SK-N-SH (cell line): ENCODE measurements at regions not wholly inside any gene's neighbourhood (a gene's known extent, or its start where the extent isn't known, plus 50 kb on each side); places are given as distances from the start of the nearest gene placed in this dataset.

Experiments
- CTCF ChIA-PET: fragments of 300-600, 350-600 bp; formaldehyde crosslinking; extraction: SDS; loops from one replicate; lab custom pipeline; 2021; lab: Yijun Ruan, JAX
- POLR2A ChIA-PET: fragments of 350-600 bp; sonication (Branson Sonifier 250); formaldehyde crosslinking; extraction: SDS; loops from one replicate; lab custom pipeline; 2020; ENCODE audit warnings: antibody characterized with exemption, inconsistent platforms; lab: Yijun Ruan, JAX
- DNase-seq: peaks from one replicate; pipeline ENCODE4 v3.0.0; 2012
- H2AFZ ChIP-seq: fragments of 200-600 bp; sonication (generic); 2 replicates; pipeline ENCODE4 v1.8.1; 2016; ENCODE audit warnings: antibody characterized with exemption, mild to moderate bottlenecking, low read depth
- H3F3A ChIP-seq: fragments of 200-600 bp; sonication (generic); replicated peaks from 2 replicates; pipeline ENCODE3; 2016; ENCODE audit warnings: antibody characterized with exemption, mild to moderate bottlenecking; ENCODE audit not compliant: insufficient read depth
- H3K27ac ChIP-seq, 2 experiments: fragments of 200-500 bp in 1 of 2; fragments of 200-600 bp in 1 of 2; sonication (Bioruptor generic) in 1 of 2; sonication (generic), shearing (Covaris generic) in 1 of 2; 2 replicates each; pipeline versions ENCODE4 v1.5.1 to v1.6.1; 2014 to 2016; ENCODE audit warnings: low read depth in 2 of 2, inconsistent platforms in 1 of 2, low read length in 1 of 2, mild to moderate bottlenecking in 1 of 2, mixed read lengths in 1 of 2
- H3K27me3 ChIP-seq: fragments of 200-600 bp; sonication (generic), shearing (Covaris generic); 2 replicates; pipeline ENCODE4 v1.6.1; 2016; ENCODE audit warnings: mixed run types; ENCODE audit not compliant: insufficient read depth
- H3K36me3 ChIP-seq, 2 experiments: fragments of 200-500 bp in 1 of 2; fragments of 200-600 bp in 1 of 2; sonication (Bioruptor generic) in 1 of 2; sonication (generic) in 1 of 2; replicated peaks in 1 of 2; 2 replicates each; pipeline versions ENCODE3 to v1.5.1; 2014 to 2016; ENCODE audit warnings: low read length in 1 of 2, mild to moderate bottlenecking in 1 of 2; ENCODE audit not compliant: insufficient read depth in 2 of 2, control insufficient read depth in 1 of 2
- H3K4me1 ChIP-seq, 2 experiments: fragments of 200-500 bp in 1 of 2; fragments of 200-600 bp in 1 of 2; sonication (Bioruptor generic) in 1 of 2; sonication (generic), shearing (Covaris generic) in 1 of 2; 2 replicates each; pipeline versions ENCODE4 v1.5.1 to v1.6.1; 2014 to 2016; ENCODE audit warnings: low read depth in 1 of 2, low read length in 1 of 2, mixed run types in 1 of 2; ENCODE audit not compliant: insufficient read depth in 2 of 2, control insufficient read depth in 1 of 2
- H3K4me2 ChIP-seq: fragments of 200-600 bp; sonication (generic), shearing (Covaris generic); 2 replicates; pipeline ENCODE4 v1.6.1; 2017; ENCODE audit warnings: mixed run types
- H3K4me3 ChIP-seq, 2 experiments: fragments of 200-500 bp in 1 of 2; fragments of 200-600 bp in 1 of 2; sonication (Bioruptor generic) in 1 of 2; sonication (generic), shearing (Covaris generic) in 1 of 2; 2 replicates each; pipeline versions ENCODE4 v1.5.1 to v1.8.1; 2014 to 2016; ENCODE audit warnings: low read depth in 2 of 2, inconsistent platforms in 1 of 2, low read length in 1 of 2, mild to moderate bottlenecking in 1 of 2, mixed read lengths in 1 of 2, moderate library complexity in 1 of 2
- H3K79me2 ChIP-seq: fragments of 200-600 bp; sonication (generic); 2 replicates; pipeline ENCODE4 v1.8.1; 2017; ENCODE audit warnings: mild to moderate bottlenecking; ENCODE audit not compliant: insufficient read depth
- H3K9ac ChIP-seq: fragments of 200-600 bp; sonication (generic); 2 replicates; pipeline ENCODE4 v1.6.1; 2017; ENCODE audit warnings: mixed run types
- H3K9me2 ChIP-seq: fragments of 200-600 bp; sonication (generic); 2 replicates; pipeline ENCODE4 v1.6.1; 2017; ENCODE audit warnings: mixed run types
- H3K9me3 ChIP-seq: fragments of 200-600 bp; sonication (generic); 2 replicates; pipeline ENCODE4 v1.6.1; 2017; ENCODE audit warnings: mixed run types, mild to moderate bottlenecking, moderate library complexity
- H4K20me1 ChIP-seq: fragments of 200-600 bp; sonication (generic); 2 replicates; pipeline ENCODE4 v1.6.1; 2017; ENCODE audit warnings: mild to moderate bottlenecking, mixed run types; ENCODE audit not compliant: insufficient read depth
- CHD2 ChIP-seq: fragments of 150-350 bp; IDR thresholded peaks from 2 replicates; pipeline ENCODE4 v1.6.1; 2018; ENCODE audit warnings: low read length; ENCODE audit not compliant: partially characterized antibody
- ELF1 ChIP-seq: IDR thresholded peaks from 2 replicates; pipeline ENCODE4 v1.4.0; 2012
- EP300 ChIP-seq, 2 experiments: IDR thresholded peaks; 2 replicates each; pipeline versions ENCODE4 v1.4.0 to v1.6.1; 2012; ENCODE audit warnings: borderline replicate concordance in 1 of 2, low read depth in 1 of 2, low read length in 1 of 2
- EZH2phosphoT487 ChIP-seq: fragments of 200-600 bp; sonication (generic); IDR thresholded peaks from 2 replicates; pipeline ENCODE4 v1.6.1; 2017; ENCODE audit warnings: low read depth, mixed run types, mild to moderate bottlenecking, antibody characterized with exemption, moderate library complexity, borderline replicate concordance
- GABPA ChIP-seq: IDR thresholded peaks from 2 replicates; pipeline ENCODE4 v1.4.0; 2012; ENCODE audit warnings: low read depth, mild to moderate bottlenecking
- GATA2 ChIP-seq: sonication (generic); formaldehyde crosslinking; IDR thresholded peaks from 2 replicates; pipeline ENCODE4 v1.5.0; 2020; ENCODE audit warnings: mild to moderate bottlenecking, missing genetic modification reagents
- JUND ChIP-seq: IDR thresholded peaks from 2 replicates; pipeline ENCODE4 v1.4.0; 2012
- MEF2A ChIP-seq: IDR thresholded peaks from 2 replicates; pipeline ENCODE4 v1.4.0; 2012; ENCODE audit warnings: low read depth, borderline replicate concordance
- NRF1 ChIP-seq: IDR thresholded peaks from 2 replicates; pipeline ENCODE4 v1.6.1; 2012; ENCODE audit warnings: low read depth, mild to moderate bottlenecking, low read length
- RAD21 ChIP-seq: IDR thresholded peaks from 2 replicates; pipeline ENCODE4 v1.6.1; 2012; ENCODE audit warnings: mild to moderate bottlenecking, low read length
- RCOR1 ChIP-seq: fragments of 150-350 bp; IDR thresholded peaks from 2 replicates; pipeline ENCODE4 v1.6.1; 2017; ENCODE audit warnings: antibody characterized with exemption, low read length
- RXRA ChIP-seq: IDR thresholded peaks from 2 replicates; pipeline ENCODE4 v1.4.0; 2012; ENCODE audit warnings: low read depth, mild to moderate bottlenecking, borderline replicate concordance
- SMC3 ChIP-seq: IDR thresholded peaks from 2 replicates; pipeline ENCODE4 v1.6.1; 2012; ENCODE audit warnings: low read depth, low read length, improper control_type of control experiment
- ZBTB33 ChIP-seq: IDR thresholded peaks from 2 replicates; pipeline ENCODE4 v1.4.0; 2012; ENCODE audit warnings: low read depth, borderline replicate concordance
- WGBS: methylation state at CpG from one replicate; pipeline ENCODE4 v1.1.6; 2017; ENCODE audit warnings: low lambda C conversion rate; 5-methylcytosine and 5-hydroxymethylcytosine counted together
- TF ChIP-seq, protein P1 (sequence below): IDR thresholded peaks from 2 replicates; pipeline ENCODE4 v1.4.0; 2012; ENCODE audit warnings: low read depth, borderline replicate concordance
- TF ChIP-seq, protein P2 (sequence below): fragments of 150-350 bp; IDR thresholded peaks from 2 replicates; pipeline ENCODE4 v1.6.1; 2017; ENCODE audit warnings: antibody characterized with exemption, low read length, low read depth, borderline replicate concordance
- TF ChIP-seq, protein P3 (sequence below): IDR thresholded peaks from 2 replicates; pipeline ENCODE4; 2012

GRCh38 chr18:73552171-73552570 is 595.5 kb downstream of the FBXO15 start:
- Histone ChIP-seq H3K9ac (no peak overlapping the region), H3K9me3 (no peaks in the 10 kb centered on the region), H3K9me2 (no peaks in the 10 kb centered on the region), H2AFZ (no peak overlapping the region), H3K27me3 (no peaks in the 10 kb centered on the region), H3K4me2 (no peak overlapping the region), H3K36me3 (no peaks in the 10 kb centered on the region), H3K79me2 (no peaks in the 10 kb centered on the region), H3K27ac (no peak overlapping the region)
- WGBS: 31% methylated on average over 5 of the region's 5 CpGs
- CTCF ChIA-PET: interaction anchor here (0.7 kb wide), 1 partner anchor 570 kb away, joined by 3 read pairs; no protein-coding TSS in a partner anchor
- TF ChIP-seq ELF1 (no peak), GATA2 (CRISPR knock-in tag) (no peak), RAD21 (no peak), SMC3 (no peak), ZBTB33 (no peak), MEF2A (no peak), JUND (no peak), NRF1 (no peak), CHD2 (no peak), EP300 (IDR thresholded peaks at IDR 0.05; ENCODE audit: borderline replicate concordance in 1 of 2, low read depth in 1 of 2, low read length in 1 of 2) (no peak)
- TF ChIP-seq, protein P1, sequence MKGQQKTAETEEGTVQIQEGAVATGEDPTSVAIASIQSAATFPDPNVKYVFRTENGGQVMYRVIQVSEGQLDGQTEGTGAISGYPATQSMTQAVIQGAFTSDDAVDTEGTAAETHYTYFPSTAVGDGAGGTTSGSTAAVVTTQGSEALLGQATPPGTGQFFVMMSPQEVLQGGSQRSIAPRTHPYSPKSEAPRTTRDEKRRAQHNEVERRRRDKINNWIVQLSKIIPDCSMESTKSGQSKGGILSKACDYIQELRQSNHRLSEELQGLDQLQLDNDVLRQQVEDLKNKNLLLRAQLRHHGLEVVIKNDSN: no peak
- TF ChIP-seq, protein P2, sequence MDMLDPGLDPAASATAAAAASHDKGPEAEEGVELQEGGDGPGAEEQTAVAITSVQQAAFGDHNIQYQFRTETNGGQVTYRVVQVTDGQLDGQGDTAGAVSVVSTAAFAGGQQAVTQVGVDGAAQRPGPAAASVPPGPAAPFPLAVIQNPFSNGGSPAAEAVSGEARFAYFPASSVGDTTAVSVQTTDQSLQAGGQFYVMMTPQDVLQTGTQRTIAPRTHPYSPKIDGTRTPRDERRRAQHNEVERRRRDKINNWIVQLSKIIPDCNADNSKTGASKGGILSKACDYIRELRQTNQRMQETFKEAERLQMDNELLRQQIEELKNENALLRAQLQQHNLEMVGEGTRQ: no peak
- TF ChIP-seq, protein P3, sequence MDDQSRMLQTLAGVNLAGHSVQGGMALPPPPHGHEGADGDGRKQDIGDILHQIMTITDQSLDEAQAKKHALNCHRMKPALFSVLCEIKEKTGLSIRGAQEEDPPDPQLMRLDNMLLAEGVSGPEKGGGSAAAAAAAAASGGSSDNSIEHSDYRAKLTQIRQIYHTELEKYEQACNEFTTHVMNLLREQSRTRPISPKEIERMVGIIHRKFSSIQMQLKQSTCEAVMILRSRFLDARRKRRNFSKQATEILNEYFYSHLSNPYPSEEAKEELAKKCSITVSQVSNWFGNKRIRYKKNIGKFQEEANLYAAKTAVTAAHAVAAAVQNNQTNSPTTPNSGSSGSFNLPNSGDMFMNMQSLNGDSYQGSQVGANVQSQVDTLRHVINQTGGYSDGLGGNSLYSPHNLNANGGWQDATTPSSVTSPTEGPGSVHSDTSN: no peak
- TF ChIP-seq, all 33 proteins: peak for 0
- Histone ChIP-seq H4K20me1 (no peaks in the 10 kb centered on the region), H3K4me1 (no peaks in the 10 kb centered on the region), H3K4me3 (no peak overlapping the region), H3F3A (no peaks in the 10 kb centered on the region)
- POLR2A ChIA-PET: no interaction called here
- no peak for DNase-seq

- 36% methylated on average over 3 of the region's 3 CpGs for WGBS
- Histone ChIP-seq H3K27me3 (no peaks in the 10 kb centered on the region), H3K9ac (no peak overlapping the region), H3K4me2 (no peak overlapping the region), H3K79me2 (no peaks in the 10 kb centered on the region), H4K20me1 (no peaks in the 10 kb centered on the region), H3K27ac (no peak overlapping the region), H3K36me3 (no peaks in the 10 kb centered on the region), H3K9me3 (no peaks in the 10 kb centered on the region), H3F3A (no peaks in the 10 kb centered on the region), H3K9me2 (no peaks in the 10 kb centered on the region), H2AFZ (no peak overlapping the region), H3K4me3 (no peak overlapping the region), H3K4me1 (no peaks in the 10 kb centered on the region)
- ChIA-PET CTCF (no interaction called here), POLR2A (no interaction called here)
- no peak for TF ChIP-seq ELF1
- TF ChIP-seq EZH2phosphoT487: no peak
- no peak for TF ChIP-seq RXRA
- TF ChIP-seq RCOR1: no peak
- TF ChIP-seq GABPA: no peak
- no peak for TF ChIP-seq ZBTB33
- TF ChIP-seq, protein P3: no peak
- DNase-seq: no peak
Observed at GRCh38 chr18:73551211-73551610, 596.4 kb downstream of the FBXO15 start.
